Tibial artery (tissue), 4 donors: ENCODE measurements at regions not wholly inside any gene's neighbourhood (a gene's known extent, or its start where the extent isn't known, plus 50 kb on each side); places are given as distances from the start of the nearest gene placed in this dataset.

Experiments
- DNase-seq, 2 donors: peaks; one replicate each; pipeline ENCODE4 v3.0.0-alpha.2; 2019
- H3K27ac ChIP-seq, 2 donors: fragments of 200-600 bp; sonication (generic) in 1 of 2; 1 replicate in 1 of 2; 2 replicates in 1 of 2; pipeline ENCODE4 v1.5.1; 2018 to 2019; ENCODE audit warnings: mild to moderate bottlenecking in 1 of 2
- H3K27me3 ChIP-seq, 2 donors: fragments of 200-600 bp; sonication (generic) in 1 of 2; one replicate each; pipeline versions ENCODE4 v1.5.1 to v1.6.0; 2016 to 2019
- H3K36me3 ChIP-seq, 3 donors: fragments of 200-600 bp; sonication (generic) in 2 of 3; one replicate each; pipeline ENCODE4 v1.5.1; 2016 to 2019; ENCODE audit warnings: mild to moderate bottlenecking in 2 of 3
- H3K4me1 ChIP-seq, 4 donors: fragments of 200-600 bp; sonication (generic) in 2 of 4; 1 replicate in 3 of 4; 2 replicates in 1 of 4; pipeline ENCODE4 v1.5.1; 2016 to 2019
- H3K4me3 ChIP-seq, 2 donors: fragments of 200-600 bp; sonication (generic) in 1 of 2; 1 replicate in 1 of 2; 2 replicates in 1 of 2; pipeline ENCODE4 v1.5.1; 2018 to 2019; ENCODE audit warnings: mild to moderate bottlenecking in 2 of 2
- H3K9me3 ChIP-seq, 3 donors: fragments of 200-600 bp; sonication (generic) in 1 of 3; one replicate each; pipeline ENCODE4 v1.5.1; 2016 to 2019
- CTCF ChIP-seq, 2 experiments: fragments of 200-600 bp in 1 of 2; fragments of 450-650 bp in 1 of 2; IDR thresholded peaks; one replicate each; pipeline ENCODE4 v1.5.1; 2017 to 2019; ENCODE audit warnings: antibody characterized with exemption in 2 of 2, mild to moderate bottlenecking in 1 of 2, moderate library complexity in 1 of 2
- intact Hi-C: fragments of 100-400 bp; cut with DNase I; formaldehyde crosslinking; loops from one replicate; pipeline ENCODE4 v1.15.0; 2023; ENCODE audit warnings: low total_unique reads

- TF ChIP-seq CTCF (IDR thresholded peaks at IDR 0.05), result no peak
- no peaks in the 10 kb centered on the region for H3K27me3 ChIP-seq
- no peaks in the 10 kb centered on the region for H3K36me3 ChIP-seq
- intact Hi-C loops, result no loop called here
- no peak overlapping the region for H3K27ac ChIP-seq
- H3K4me3 ChIP-seq, result no peak overlapping the region
- DNase-seq, result no peak
- H3K9me3 ChIP-seq, result no peaks in the 10 kb centered on the region
- no peaks in the 10 kb centered on the region for H3K4me1 ChIP-seq
These were observed 134.2 kb upstream of the IFNGR1 start for GRCh38 chr6:137353346-137353745.

DNA sequence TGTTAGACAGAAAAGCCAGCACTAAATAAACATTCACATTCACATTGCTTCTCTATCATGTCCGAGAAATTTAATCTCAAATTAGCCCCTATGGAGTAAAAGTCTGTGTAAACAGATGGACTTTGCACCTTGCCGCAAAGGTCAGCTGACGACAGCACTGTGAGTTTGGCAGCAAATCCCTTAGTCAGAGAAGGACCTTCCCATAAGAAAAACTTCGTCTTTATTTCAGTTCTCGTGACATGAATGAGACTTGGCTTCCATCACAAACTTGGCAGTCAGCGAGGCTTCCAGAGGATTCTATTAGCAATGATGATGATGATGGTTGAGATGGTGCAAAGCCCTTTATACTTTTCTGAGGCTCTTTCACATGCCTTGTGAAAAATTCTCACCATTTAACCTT lies 133.7 kb upstream of the IFNGR1 start:
- TF ChIP-seq CTCF (IDR thresholded peaks at IDR 0.05), result no peak
- Histone ChIP-seq H3K36me3 (no peaks in the 10 kb centered on the region), H3K9me3 (no peaks in the 10 kb centered on the region), H3K4me3 (no peak overlapping the region), H3K4me1 (no peaks in the 10 kb centered on the region), H3K27me3 (no peaks in the 10 kb centered on the region), H3K27ac (no peak overlapping the region)
- intact Hi-C loops, result no loop called here
- DNase-seq, result no peak

GRCh38 chr6:137351890-137352289 lies 132.7 kb upstream of the IFNGR1 start:
- no peak overlapping the region for H3K27ac ChIP-seq
- intact Hi-C loops, result no loop called here
- H3K4me1 ChIP-seq, result no peaks in the 10 kb centered on the region
- no peak overlapping the region for H3K4me3 ChIP-seq
- no peaks in the 10 kb centered on the region for H3K36me3 ChIP-seq
- no peak for TF ChIP-seq CTCF (IDR thresholded peaks at IDR 0.05)
- H3K27me3 ChIP-seq, result no peaks in the 10 kb centered on the region
- no peaks in the 10 kb centered on the region for H3K9me3 ChIP-seq
- DNase-seq, result no peak

- DNase-seq, result no peak
- H3K36me3 ChIP-seq, result no peaks in the 10 kb centered on the region
These were observed 131.7 kb upstream of the IFNGR1 start for GRCh38 chr6:137350857-137351256.

GRCh38 chr6:137349856-137350830 lies 131.0 kb upstream of the IFNGR1 start:
- TF ChIP-seq CTCF (IDR thresholded peaks at IDR 0.05), result no peak

More at GRCh38 chr6:137350857-137351256, 131.7 kb upstream of the IFNGR1 start:
- no peak for TF ChIP-seq CTCF (IDR thresholded peaks at IDR 0.05)
- intact Hi-C loops, result no loop called here
- H3K27me3 ChIP-seq, result no peaks in the 10 kb centered on the region
- no peak overlapping the region for H3K27ac ChIP-seq
- H3K4me3 ChIP-seq, result no peak overlapping the region
- no peaks in the 10 kb centered on the region for H3K9me3 ChIP-seq
- H3K4me1 ChIP-seq, result no peaks in the 10 kb centered on the region

More at GRCh38 chr6:137349856-137350830, 131.0 kb upstream of the IFNGR1 start:
- intact Hi-C loops, result no loop called here
- no peak for DNase-seq
- Histone ChIP-seq H3K27ac (no peak overlapping the region), H3K4me3 (no peak overlapping the region), H3K4me1 (no peaks in the 10 kb centered on the region), H3K9me3 (no peaks in the 10 kb centered on the region), H3K27me3 (no peaks in the 10 kb centered on the region), H3K36me3 (no peaks in the 10 kb centered on the region)
